Cardiac muscle cell (in vitro differentiated cells and primary cell): ENCODE measurements at regions not wholly inside any gene's neighbourhood (a gene's known extent, or its start where the extent isn't known, plus 50 kb on each side); places are given as distances from the start of the nearest gene placed in this dataset.

ENCODE experiments used
- DNase-seq, 2 donors: peaks; one replicate each; pipeline versions ENCODE4 v3.0.0 to v3.0.0-alpha.2; 2010 to 2017; ENCODE audit warnings: low read depth in 1 of 2, low spot score in 1 of 2
- H3K27ac ChIP-seq: fragments of 200-600 bp; sonication (generic); 2 replicates; pipeline ENCODE4 v1.5.1; 2016
- H3K27me3 ChIP-seq: fragments of 200-600 bp; sonication (generic); 2 replicates; pipeline ENCODE4 v1.6.0; 2016; ENCODE audit warnings: control low read depth
- H3K36me3 ChIP-seq: fragments of 200-600 bp; sonication (generic); 2 replicates; pipeline ENCODE4 v1.5.1; 2016; ENCODE audit warnings: control low read depth
- H3K4me1 ChIP-seq: fragments of 200-600 bp; sonication (generic); 2 replicates; pipeline ENCODE4 v1.8.1; 2017; ENCODE audit warnings: low read depth, mild to moderate bottlenecking, mixed run types
- H3K4me3 ChIP-seq: fragments of 200-600 bp; sonication (generic); 2 replicates; pipeline ENCODE4 v1.5.1; 2016; ENCODE audit warnings: mild to moderate bottlenecking
- H3K9me3 ChIP-seq: fragments of 200-600 bp; sonication (generic); 2 replicates; pipeline ENCODE4 v1.5.1; 2017; ENCODE audit warnings: low read depth, mild to moderate bottlenecking, control low read depth
- TF ChIP-seq, protein P1 (sequence below): IDR thresholded peaks from 2 replicates; pipeline ENCODE4 v1.5.1; 2012; ENCODE audit warnings: low read depth, mild to moderate bottlenecking, low read length

GRCh38 chr22:22403306-22403705 is 105.2 kb downstream of the ZNF280B start:
- no peaks in the 10 kb centered on the region for H3K27me3 ChIP-seq

GRCh38 chr22:22403771-22404170 is 104.8 kb downstream of the ZNF280B start:
- no peaks in the 10 kb centered on the region for H3K4me1 ChIP-seq
- H3K4me3 ChIP-seq, result no peak overlapping the region
- no peak for DNase-seq
- TF ChIP-seq, protein P1, sequence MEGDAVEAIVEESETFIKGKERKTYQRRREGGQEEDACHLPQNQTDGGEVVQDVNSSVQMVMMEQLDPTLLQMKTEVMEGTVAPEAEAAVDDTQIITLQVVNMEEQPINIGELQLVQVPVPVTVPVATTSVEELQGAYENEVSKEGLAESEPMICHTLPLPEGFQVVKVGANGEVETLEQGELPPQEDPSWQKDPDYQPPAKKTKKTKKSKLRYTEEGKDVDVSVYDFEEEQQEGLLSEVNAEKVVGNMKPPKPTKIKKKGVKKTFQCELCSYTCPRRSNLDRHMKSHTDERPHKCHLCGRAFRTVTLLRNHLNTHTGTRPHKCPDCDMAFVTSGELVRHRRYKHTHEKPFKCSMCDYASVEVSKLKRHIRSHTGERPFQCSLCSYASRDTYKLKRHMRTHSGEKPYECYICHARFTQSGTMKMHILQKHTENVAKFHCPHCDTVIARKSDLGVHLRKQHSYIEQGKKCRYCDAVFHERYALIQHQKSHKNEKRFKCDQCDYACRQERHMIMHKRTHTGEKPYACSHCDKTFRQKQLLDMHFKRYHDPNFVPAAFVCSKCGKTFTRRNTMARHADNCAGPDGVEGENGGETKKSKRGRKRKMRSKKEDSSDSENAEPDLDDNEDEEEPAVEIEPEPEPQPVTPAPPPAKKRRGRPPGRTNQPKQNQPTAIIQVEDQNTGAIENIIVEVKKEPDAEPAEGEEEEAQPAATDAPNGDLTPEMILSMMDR, result no peak
- H3K27me3 ChIP-seq, result no peaks in the 10 kb centered on the region
- no peak overlapping the region for H3K27ac ChIP-seq
- no peaks in the 10 kb centered on the region for H3K36me3 ChIP-seq
- H3K9me3 ChIP-seq, result no peaks in the 10 kb centered on the region

More at GRCh38 chr22:22403306-22403705, 105.2 kb downstream of the ZNF280B start:
- no peak for DNase-seq
- no peaks in the 10 kb centered on the region for H3K9me3 ChIP-seq
- H3K36me3 ChIP-seq, result no peaks in the 10 kb centered on the region
- no peak overlapping the region for H3K4me3 ChIP-seq
- TF ChIP-seq, protein P1, result no peak
- H3K4me1 ChIP-seq, result no peaks in the 10 kb centered on the region
- H3K27ac ChIP-seq, result no peak overlapping the region

- DNase-seq, result no peak
- TF ChIP-seq, protein P1, result no peak
These were observed 103.8 kb downstream of the ZNF280B start for GRCh38 chr22:22404598-22405284.

DNA sequence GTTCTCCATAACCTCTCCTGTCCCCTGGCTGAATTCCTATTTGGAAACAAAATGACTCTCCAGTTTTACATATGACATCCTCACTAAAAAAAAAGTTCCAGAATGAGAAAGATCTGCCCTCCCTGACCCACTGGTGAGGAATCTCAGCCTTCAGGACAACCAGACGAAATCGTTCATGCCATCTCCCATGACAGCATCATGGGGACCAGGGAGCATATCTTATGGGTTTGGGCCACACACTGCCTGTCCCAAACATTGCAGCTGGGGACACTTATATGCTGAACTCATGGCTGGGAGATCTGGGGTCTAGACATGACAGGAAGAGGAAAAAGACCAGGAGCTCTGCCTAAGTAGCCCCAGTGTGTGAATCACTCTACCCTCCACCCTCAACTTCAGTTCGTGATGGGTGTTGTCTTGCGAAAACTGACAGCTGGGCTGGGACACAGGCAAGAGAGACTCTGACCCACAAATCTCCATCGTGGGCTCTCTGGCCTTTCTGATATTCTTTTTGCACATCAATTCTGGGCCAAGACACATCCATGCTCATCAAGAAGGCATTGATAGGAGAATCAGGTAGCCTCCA is 102.0 kb downstream of the ZNF280B start:
- TF ChIP-seq, protein P1, result no peak
- Histone ChIP-seq H3K4me3 (no peak overlapping the region), H3K4me1 (no peaks in the 10 kb centered on the region), H3K27ac (no peak overlapping the region), H3K27me3 (no peaks in the 10 kb centered on the region), H3K9me3 (no peaks in the 10 kb centered on the region), H3K36me3 (no peaks in the 10 kb centered on the region)
- DNase-seq, result no peak

More at GRCh38 chr22:22404598-22405284, 103.8 kb downstream of the ZNF280B start:
- H3K27ac ChIP-seq, result no peak overlapping the region
- no peaks in the 10 kb centered on the region for H3K4me1 ChIP-seq
- H3K9me3 ChIP-seq, result no peaks in the 10 kb centered on the region
- H3K36me3 ChIP-seq, result no peaks in the 10 kb centered on the region
- H3K4me3 ChIP-seq, result no peak overlapping the region
- no peaks in the 10 kb centered on the region for H3K27me3 ChIP-seq

GRCh38 chr22:22407061-22407460 is 101.5 kb downstream of the ZNF280B start:
- H3K27ac ChIP-seq, result no peak overlapping the region
- no peaks in the 10 kb centered on the region for H3K27me3 ChIP-seq
- no peaks in the 10 kb centered on the region for H3K9me3 ChIP-seq
- H3K4me3 ChIP-seq, result no peak overlapping the region
- no peaks in the 10 kb centered on the region for H3K36me3 ChIP-seq
- H3K4me1 ChIP-seq, result no peaks in the 10 kb centered on the region
- TF ChIP-seq, protein P1, result no peak
- DNase-seq, result no peak
